Astrocyte of the hippocampus (primary cell): ENCODE measurements at regions not wholly inside any gene's neighbourhood (a gene's known extent, or its start where the extent isn't known, plus 50 kb on each side); places are given as distances from the start of the nearest gene placed in this dataset.
"Not testable (repeated sequence)": the region's sequence is repeated elsewhere in the genome, so short reads cannot be mapped to it uniquely, and the experiment has no call there.

Experiments
- DNase-seq: peaks from one replicate; pipeline ENCODE4 v3.0.0; 2011; ENCODE audit warnings: low read depth, low spot score

DNA sequence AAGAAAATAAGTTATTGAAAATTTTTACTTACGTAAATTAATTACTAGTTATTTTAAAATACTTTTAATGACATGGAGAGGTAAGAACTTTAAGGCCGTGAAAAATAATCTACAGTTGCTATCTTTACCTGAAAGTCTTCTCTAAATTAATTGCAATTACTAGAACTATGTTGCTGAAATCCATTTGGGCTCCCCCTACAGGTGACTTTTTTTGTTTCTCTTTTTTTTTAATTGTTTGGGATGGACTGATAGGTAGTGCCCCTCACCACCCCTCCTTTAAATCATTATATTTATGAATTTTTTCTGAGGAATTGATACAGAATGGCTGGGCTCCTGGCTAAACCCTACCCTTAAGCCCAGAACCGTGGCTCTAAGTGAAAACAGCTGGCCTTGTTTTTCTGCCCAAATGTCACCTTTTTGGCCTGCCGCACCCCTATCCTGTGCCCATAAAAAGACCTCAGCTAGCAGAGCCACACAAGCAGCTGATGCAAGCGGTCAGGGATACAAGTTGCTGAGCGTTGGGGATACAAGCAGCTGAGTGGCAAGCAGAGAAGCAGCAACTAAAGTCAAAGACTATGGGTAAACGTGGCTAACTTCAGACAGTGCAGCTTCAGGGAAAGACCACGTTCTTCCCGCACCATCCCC is 315.2 kb upstream of the ACO1 start:
- DNase-seq = no peak

DNA sequence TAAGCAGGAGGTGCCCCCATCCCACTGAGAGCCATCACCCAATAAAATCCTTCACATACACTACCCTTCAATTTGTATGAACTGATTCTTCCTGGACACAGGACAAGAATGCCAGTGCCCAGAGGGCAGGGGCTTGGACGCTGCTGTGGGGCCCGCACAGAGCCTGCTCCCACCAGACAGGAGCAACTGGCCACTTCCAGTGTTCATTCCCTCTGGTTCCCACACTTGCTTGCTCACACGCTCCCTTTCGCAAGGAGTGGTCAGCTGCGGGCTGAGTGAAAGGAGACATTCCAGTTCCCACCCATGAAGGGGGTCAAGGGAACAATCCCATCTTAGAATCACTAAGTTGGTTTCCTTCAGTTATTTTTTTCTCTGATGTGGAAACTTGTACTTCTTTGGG is 314.5 kb upstream of the ACO1 start:
- DNase-seq = no peak

DNA sequence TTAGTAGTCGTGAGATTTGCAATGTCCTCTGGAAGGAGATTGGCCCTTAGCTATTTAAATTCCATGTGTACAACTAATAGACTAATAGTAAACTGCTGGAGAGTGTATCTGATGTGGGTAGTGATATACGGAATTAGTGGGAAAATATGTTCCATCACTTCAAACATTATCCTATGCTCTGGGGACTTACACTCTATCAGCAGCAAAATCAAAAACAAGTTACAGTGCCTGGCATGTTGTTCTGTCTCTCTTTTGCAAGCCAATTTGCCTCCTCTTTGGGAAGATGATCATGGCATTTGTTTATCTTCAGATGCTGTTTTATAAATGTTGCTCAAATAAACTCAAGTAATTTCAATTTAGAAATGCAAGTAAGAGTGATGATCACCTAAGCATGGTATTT is 311.9 kb upstream of the ACO1 start:
- no peak for DNase-seq

DNA sequence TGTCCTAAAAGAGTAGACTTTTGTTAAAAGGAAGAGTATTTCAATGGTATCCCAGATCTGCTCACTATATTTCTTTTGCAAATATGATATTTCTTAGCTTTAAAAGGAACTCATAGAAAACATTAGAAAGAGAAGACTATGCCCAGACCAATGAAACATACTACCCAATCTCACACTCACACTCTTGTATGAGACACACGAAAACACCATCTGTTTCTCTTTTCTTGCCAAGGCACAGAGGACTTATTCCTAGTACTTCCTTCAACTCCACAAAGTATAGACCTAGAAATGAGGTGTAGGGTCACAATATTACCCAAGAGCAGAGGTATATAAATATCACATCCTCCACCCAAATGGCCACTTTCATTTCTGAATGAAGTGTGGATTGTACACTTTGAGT is 292.4 kb upstream of the ACO1 start:
- no peak for DNase-seq

DNA sequence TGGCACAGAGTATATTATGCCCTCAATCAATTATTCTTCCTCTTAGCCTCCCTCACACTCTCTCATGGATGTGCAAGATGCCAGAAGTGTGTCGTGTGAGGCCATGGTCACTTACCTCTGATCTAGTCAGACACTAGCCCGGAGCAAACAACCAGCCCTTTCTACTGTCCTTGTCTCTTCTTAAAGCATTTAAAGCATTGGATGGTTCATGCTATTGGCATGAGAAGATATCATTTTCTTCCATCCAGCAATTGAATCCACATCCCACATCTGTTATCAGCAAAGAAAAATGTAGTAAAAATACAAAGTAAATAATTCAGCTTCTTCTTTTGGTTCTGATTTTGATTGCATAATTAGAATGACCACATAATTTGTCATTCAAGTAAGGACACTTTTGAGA is 267.2 kb upstream of the ACO1 start:
- DNase-seq = no peak

DNA sequence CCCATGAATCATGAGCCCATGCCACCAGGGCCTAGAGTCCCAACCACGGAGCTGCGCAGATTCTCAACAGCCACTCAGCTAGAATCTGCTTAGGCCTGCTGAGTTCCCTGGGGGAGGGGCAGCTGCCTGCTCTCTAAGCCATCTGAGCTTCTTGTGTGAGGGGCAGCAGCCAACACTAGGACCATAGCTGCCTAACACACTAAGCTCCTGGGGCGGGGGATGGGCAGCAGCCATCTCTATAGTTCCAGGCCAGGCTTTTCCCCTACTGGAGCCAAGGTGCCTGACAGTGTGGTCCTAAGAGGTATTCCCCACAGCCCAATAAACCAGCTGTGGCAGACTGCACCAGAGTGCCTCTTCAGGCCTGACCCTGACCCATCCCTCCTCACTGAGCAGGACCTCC is 255.9 kb upstream of the ACO1 start:
- no peak for DNase-seq

DNA sequence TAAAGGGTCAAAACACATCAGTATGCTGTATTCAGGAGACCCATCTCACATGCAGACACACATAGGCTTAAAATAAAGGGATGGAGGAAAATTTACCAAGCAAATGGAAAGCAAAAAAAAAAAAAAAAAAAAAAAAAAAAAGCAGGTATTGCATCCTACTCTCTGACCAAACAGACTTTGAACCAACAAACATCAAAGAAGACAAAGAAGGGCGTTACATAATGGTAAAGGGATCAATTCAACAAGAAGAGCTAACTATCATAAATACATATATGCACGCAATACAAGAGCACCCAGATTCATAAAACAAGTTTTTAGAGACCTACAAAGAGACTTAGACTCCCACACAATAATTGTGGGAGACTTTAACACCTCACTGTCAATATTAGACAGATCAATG is 253.7 kb upstream of the ACO1 start:
- DNase-seq = not testable (repeated sequence)

DNA sequence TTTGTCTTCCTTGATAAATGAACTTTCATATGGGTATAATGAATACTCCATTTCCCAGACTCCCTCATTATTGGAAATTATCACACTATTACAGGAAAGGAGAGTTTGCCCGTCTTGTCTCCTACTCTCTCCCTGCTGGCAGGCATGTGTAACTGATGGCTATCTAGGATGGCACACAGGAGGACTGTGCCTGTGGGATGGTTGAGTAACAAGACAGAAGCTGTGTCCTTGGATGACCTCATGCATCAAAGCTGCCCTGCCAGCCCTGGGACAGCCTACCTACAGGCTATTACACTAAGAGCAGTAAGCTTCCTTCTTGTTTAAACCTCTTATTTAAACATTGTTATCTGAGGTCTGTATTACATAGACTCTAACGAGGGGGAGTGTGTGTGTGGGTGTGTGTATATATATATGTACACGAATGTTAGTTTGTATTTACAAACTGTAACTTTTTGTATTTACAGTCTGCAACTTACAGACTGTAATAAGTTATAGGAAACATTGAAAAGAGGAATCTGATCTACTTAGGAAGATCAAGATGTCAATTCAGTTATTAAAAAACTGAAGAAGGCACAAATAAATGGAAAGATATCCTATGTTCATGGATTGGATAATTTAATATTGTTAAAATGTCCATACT is 247.6 kb upstream of the ACO1 start:
- DNase-seq = no peak

DNA sequence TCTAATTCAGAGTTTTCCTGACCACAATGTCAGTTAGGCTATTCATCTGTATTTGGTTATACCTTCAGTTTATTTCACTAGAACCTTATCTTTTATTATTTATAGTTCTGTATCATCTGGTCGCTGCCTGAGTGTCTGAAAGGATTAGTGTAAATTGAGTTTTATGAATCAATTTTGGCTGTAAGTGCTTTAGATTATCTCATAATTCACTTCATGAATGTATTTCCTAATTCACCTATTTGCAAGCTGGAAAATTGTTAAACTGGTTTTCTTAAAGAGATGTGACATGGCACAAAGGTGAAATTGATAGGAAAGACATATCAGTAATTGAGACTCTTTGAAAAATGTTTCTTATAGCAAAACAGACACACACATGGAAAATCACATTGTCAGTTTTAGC is 242.4 kb upstream of the ACO1 start:
- no peak for DNase-seq

DNA sequence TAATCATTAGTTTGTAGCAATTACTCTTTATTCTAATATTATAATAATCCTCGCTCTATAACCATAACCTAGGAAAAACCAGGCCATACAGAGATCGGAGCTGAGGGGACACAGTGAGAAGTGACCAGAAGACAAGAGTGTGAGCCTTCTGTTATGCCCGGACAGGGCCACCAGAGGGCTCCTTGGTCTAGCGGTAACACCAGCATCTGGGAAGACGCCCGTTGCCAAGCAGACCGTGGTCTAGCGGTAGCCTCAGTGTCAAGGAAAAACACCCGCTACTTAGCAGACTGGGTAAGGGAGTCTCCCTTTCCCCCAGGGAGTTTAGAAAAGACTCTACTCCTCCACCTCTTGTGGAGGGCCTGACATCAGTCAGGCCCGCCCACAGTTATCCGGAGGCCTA is 235.9 kb upstream of the ACO1 start:
- DNase-seq = not testable (repeated sequence)

DNA sequence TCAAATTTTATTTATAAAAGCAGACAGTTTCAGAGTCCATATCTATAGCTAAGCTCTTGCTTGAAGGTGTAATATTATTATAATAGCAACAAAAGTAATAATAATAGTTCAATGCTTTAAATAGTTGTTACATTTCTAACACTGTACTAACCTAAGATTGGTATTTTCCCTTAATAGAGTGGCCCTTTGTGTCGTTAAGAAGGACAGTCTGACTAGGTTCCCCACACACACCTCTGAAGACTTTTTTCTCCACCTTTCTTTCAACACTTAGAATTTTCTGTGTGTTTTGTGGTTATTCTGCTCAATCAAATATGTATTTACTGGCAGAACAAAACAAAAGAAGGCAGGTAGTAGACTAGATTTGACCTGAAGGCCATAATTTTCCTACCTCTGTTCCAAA is 223.2 kb upstream of the ACO1 start:
- DNase-seq = no peak

DNA sequence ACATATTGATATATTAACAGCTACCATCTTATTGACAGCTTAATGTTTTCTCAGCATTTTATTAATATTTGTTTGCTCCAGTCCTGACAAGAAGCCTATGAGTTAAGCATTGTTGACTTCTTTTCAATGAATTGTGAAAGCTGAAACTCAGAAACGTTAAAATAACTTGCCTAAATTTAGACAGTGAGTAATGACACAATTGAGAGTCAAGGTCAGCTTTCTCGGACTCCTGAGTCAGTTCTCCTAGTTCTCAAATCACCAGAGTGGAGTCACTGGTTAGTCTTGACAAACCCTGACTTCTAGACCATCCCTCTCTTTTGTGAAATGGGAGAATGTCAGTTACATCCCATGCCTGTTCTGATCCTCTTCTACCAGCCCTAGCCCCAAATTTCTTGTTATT is 222.7 kb upstream of the ACO1 start:
- no peak for DNase-seq

DNA sequence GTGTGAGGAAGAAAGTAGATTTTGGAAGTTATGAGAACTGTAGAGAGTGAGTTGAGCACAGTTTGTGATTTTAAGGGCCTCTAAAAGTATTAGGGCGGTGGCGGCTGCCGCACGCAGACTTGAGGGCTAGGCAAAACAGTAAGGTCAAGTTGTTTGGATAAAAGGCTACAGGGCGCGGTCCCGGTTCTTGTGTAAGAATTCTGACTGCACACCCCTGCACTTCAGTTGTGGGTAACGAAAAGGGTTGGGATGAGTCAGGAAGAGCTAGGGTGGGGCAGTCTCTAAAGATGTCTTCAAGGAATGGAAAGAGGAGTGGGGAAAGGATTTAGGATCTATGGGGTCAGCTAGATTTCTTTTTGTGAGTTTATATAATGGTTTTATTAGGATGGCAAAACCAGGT is 218.1 kb upstream of the ACO1 start:
- DNase-seq = not testable (repeated sequence)

DNA sequence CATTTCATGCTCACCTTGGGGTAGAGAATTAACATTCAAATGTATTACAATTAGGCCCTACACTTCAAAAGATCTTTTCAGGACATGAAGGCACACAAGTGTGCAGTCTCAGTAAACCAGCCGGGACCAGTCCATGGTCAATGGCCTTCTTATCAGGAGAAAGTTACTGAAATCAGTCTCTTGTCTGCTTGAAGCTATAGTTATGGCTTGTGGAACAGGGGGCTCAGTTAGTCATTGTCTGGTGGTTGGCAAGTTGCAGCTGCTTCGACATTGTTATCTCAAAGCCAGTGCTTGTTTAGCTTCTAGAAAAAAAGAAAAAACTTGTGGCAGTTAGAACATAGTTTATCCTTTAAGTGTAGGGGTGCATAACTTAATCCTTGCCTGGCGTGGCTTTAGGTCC is 213.1 kb upstream of the ACO1 start:
- DNase-seq = no peak

DNA sequence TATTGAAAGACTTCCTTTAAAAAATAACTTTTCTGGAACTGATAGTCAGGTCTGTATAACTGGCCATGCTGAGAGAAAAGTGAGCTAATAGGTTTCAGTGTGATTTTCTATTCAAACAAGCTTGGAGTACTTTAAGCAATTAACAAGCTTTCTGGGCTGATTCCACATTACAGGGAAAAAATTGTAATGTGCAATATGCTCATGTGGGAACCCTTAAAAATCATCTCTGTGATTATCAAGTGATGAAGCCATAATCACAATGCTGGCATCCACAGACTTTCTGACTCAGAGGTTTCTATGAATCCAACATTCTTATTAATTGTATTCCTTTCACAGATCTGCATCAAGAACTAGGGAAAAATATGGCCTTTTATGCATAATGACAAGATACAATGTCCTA is 212.2 kb upstream of the ACO1 start:
- no peak for DNase-seq

DNA sequence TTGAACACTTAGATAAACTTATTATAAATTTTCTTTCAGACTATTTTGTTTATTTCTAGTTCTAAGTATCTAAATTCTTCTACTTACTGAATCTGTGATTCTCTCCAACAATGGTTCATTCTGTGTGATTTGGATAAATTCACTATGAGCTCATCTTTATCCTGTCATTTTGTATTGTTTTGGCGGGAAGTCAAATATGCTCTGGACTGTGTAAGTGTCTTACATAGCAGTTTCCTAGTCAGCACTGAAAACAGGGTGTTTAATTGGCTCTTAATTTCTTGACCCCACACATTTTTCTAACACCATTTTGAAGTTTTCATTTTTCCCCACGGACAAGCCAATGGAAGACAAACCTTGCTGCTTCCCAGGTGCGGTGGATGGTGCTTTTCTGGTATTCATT is 207.0 kb upstream of the ACO1 start:
- DNase-seq = no peak

DNA sequence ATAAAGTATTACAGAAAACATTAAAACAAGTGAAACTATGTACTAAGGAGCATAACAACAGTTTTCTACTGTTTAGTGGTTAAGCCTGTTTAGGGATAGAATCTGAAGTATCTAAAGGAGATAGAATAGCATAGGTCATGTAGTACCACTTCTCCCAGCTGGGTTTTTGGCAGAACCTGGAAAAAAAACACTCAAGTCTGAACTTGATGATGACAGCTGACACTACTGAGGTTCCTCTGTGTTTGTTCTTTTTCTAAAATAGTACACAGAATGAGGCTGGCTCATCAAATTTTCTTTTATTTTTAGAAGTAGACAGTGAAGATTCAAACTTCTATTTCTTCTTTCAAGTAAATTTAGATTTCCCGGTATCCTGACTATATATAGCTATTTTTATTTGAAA is 203.8 kb upstream of the ACO1 start:
- no peak for DNase-seq

DNA sequence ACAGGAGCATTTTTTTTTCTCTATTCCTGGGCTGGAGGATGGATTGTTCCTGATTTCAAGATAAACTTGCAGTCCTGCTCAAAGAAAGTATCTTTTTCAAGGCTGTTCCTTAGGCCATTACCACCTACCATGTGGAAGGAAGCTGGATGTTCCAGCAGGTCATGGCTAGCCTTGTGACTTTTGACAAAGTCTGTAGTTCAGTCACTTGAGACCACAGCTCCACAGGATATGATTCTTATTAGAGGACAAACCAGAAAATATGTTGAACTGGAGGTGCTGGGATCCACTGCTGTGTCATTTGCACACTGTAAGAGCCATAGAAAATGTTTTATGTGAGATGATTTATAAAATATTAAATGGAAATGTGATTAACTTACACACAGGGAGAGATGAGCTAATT is 184.2 kb upstream of the ACO1 start:
- no peak for DNase-seq

DNA sequence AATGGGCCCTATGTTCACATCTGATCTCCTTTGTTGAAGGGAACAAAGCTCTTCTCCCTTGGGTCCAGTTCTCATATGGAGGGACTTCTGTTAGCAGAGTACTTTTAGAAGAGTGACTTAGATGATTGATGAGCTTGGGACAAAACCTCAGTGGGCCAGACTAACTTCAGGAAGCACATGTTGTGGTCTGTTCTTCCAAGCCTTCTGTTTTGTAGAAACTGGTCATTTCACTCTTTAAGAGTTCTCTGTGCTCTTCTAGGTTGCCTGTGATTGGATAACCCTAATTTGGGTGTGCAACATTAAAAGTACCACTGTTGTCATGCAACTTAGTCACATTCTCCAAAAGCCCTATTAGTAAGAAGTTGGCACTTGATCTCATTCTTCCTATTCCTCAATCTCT is 183.5 kb upstream of the ACO1 start:
- DNase-seq = no peak

DNA sequence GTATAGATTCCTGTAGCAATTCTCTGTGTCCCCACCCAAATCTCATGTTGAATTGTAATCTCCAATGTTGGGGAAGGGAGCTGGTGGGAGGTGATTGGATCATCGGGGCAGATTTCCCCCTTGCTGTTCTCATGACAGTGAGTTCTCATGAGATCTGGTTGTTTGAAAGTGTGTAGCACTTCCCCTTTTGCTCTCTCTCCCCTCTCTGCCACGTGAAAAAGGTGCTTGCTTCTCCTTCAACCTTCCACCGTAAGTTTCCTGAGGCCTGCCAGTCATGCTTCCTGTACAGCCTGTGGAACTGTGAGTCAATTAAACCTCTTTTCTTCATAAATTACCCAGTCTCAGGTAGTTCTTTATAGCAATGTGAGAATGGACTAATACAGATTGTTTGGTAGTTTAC is 175.3 kb upstream of the ACO1 start:
- not testable (repeated sequence) for DNase-seq

DNA sequence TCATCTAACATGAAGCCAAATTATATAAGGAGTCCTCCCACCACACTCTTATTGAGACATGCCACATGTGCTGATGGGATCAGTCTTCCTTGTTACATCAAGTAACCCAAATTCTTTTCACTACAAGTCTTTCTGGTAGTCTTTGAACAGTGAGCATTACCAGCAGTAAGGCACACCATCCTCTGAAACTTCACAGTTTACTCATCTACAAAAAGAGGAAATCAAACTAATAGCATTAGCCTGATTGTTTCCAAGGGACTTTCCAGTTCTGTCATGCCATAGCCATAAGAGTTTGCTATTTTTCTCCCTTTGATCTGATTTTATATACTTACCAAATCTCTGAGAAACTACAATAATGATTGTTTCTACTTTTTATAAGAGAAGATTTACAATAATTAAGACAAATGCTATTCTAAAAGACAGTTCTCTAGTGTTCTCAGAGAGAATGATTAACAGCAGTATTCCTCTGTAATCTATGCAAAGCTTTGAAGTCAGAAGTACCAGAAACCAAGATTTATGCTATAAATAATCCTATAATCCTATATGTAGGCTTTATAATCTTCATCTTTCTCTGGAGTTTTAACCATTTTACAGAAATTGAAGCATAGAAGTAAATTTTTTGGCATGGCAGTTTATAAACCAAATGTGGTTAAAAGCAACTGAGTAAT is 166.2 kb upstream of the ACO1 start:
- DNase-seq = no peak

DNA sequence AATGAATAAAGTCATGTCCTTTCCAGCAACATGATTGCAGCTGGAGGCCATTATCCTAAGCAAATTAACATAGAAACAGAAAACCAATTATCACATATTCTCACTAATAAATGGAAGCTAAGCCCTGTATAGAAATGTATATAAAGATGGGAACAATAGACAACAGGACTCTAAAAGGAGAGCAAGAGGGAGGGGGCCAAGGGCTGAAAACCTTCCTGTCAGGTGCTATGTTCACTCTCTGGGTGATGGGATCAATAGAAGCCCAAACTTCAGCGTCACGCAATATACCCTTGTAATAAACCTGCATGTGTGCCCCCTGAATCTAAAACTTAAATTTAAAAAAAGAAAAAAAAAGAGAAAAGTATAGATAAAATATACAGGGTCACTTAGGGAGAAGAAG is 163.7 kb upstream of the ACO1 start:
- DNase-seq = no peak

DNA sequence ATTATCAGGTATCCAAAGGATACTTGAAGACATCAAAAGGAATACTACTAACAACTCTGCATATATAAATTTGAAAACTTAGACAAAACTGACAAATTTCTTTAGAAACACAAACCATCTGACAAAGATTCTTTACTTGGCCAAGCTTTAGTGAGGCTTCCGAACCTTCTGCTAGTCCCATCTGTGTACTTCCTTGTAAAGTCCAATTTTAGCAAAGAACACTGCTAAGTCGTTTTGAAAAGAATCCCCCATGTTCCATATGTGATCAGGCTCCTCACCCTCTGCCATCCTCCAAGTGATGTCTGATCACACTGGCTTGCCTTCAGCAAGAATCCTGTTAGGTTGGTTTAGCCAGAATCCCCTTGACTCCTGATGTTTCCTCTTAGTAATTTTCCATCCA is 150.0 kb upstream of the ACO1 start:
- no peak for DNase-seq
